Left cardiac atrium (tissue), 4 donors: ENCODE measurements at regions not wholly inside any gene's neighbourhood (a gene's known extent, or its start where the extent isn't known, plus 50 kb on each side); places are given as distances from the start of the nearest gene placed in this dataset.
"Not testable (repeated sequence)": the region's sequence is repeated elsewhere in the genome, so short reads cannot be mapped to it uniquely, and the experiment has no call there.

Experiments
- ATAC-seq, 2 donors: fragments of 200-7000 bp; cut with Tn5 transposase; one replicate each; pipeline ENCODE4 v1.9.1; 2020; ENCODE audit warnings: mild to moderate bottlenecking in 2 of 2, moderate library complexity in 2 of 2
- DNase-seq: peaks from one replicate; pipeline ENCODE4 v3.0.0-alpha.2; 2020
- intact Hi-C, 2 donors: fragments of 100-400 bp; cut with DNase I; formaldehyde crosslinking; loops; one replicate each; pipeline versions ENCODE4 v1.14.1 to v1.15.1; 2022 to 2023
- donor health status: DM: no; HTN: yes; CAD: no.
- donor health status: DM: no; HTN: yes; CAD: no; lungs with severe emphysema.
- donor health status: DM: yes; HTN: yes; CAD: no.
- donor health status: Dilated cardiomyopathy.

DNA sequence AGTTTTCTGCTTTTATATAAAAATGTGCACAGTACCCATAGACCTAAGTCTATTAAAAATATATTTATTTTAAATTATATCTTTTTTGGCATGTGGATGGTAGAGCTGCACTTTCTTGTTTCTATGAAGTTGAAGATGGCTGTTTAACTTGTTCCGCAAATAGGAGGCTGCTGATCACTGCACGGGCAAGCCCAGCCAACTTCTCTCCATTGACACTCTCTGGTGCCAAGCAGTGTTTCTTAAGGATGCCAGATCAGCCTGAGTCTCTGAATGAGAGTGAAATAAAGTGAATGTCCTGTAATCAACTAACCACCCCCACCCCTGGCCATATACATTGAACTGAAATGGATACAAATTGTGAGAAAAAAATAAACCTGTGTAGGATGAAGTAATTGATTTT is 202.9 kb upstream of the KLHL1 start:
- ATAC-seq, result no peak
- DNase-seq, result no peak
- intact Hi-C loops, result loop anchor here in 1 of 2 donors (5.0 kb wide), 1 partner anchor 774 kb away; no protein-coding TSS in a partner anchor

DNA sequence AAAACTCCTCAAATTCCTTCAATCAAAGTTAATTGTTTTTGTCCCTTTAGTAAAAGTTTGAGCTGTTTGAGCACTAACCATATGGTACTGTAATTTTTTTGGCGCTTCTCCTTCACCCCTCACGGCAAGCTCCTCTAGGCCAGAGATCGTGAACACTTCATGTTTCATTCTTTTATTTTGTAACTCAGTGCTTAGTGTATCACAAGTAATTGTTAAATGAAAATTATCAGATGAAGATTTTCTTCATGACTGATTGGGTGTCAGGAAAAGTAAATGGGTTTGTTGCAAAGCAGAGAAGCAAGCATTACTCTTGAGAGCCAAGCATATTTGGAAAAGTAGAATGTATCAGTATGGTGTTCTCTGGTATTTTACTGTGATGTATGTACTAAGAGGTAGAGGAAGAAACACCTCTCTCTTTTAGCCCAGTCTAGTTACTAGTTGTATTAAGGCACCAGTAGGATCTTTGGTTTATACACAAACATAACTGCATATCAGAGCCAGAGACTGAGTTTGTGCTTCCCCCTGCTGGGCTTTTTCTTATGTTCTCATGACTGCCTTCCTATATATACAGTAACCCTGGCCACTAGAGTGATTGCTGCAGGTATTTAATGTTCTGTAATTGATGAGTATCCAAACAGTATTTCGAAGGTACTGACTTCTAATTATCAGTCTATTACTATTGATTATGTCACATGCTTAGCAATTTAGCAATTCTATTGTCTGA is 202.3 kb upstream of the KLHL1 start:
- no peak for ATAC-seq
- no peak for DNase-seq
- intact Hi-C loops, result loop anchor here in 1 of 2 donors (5.0 kb wide), 1 partner anchor 773 kb away; no protein-coding TSS in a partner anchor

DNA sequence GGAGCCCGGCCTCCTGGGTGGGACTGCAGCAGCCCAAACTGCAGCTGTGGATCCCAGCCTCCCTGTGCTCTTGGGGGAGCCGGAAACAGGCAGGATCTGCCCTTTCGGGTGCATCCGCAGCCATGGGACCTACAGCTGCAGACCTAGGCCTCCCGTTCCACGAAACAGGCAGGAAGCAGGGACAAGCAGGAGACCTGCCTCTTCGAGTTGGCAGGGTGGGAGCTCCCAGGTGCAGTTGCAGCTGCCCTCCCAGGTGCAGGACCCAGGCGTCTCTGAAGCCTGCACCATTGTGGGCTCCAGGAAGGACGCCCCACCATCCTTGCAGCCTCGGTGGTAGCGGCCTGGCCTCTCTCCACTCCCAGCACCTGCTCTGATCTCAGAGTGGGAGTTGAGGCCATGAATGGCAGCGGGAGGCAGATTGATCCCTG is 189.0 kb upstream of the KLHL1 start:
- DNase-seq (no peak), ATAC-seq (no peak)
- intact Hi-C loops, result no loop called here

DNA sequence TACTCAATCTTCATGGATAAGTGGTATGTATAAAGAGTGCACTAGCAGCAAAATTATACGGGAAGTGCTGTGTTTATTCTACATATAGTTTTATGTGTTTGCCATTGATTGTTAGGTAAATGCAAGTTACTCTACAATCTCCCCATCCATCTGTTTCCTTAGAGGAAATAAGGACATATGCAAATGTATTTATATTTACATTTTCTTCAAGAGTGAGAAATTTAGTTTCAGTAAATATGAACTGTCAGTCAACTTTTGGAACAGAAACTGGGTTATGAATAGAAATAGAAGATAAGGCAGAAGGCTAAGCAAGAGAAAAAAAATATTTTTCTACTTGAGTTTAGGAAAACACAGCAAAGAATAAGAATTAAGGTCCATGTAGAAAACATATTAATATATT is 176.1 kb upstream of the KLHL1 start:
- no peak for ATAC-seq
- intact Hi-C loops, result no loop called here

DNA sequence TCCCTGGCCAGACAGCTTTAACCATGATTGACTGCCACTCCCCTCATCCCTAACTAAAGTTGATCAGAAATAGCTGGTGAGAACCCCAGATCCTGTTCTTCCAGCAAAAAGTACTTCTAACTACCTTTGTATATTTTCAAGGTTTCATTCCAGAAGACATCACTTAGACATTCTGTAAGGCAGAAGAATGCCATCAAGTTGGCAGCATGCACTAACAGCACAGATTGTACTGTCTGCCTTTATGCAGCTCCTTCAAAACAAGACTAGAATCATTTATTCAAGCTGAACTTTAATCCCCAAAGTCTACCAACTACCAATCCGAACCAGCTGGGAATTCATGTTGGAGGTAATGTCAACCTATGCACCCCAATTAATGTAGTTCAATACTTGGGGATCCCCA is 167.6 kb upstream of the KLHL1 start:
- intact Hi-C loops, result no loop called here
- ATAC-seq, result no peak

More for the DNA sequence above, 176.1 kb upstream of the KLHL1 start:
- no peak for DNase-seq

DNA sequence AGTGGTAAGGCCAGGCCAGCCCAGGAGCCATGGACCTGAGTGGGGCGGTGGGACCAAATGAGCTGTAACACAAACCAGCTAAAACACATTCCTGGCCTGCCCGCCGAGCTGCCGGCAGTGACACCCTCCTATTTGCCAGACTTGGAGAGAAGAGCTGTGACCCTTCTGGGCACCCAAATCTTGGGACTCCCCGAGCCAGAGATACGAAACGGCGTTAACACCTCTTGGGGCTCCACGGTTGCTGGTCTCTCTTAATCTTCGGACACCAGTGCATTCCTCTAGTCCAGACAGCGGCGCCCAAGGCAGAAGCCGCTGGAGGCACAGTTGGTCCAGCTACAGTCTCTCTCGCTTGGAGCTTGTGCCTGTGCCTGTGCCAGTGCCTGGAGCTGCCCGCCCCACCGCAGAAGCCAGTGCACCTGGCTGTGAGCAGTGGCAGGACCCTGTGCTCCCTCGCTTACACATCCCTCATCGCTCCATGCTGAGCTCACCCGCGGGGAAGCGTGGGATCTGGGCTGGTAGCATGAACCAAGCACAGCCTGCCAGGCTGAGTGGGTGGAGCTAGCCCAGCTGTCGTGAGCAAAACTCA is 147.2 kb upstream of the KLHL1 start:
- ATAC-seq, result no peak
- intact Hi-C loops, result no loop called here
- no peak for DNase-seq

More for the DNA sequence above, 167.6 kb upstream of the KLHL1 start:
- DNase-seq, result no peak

DNA sequence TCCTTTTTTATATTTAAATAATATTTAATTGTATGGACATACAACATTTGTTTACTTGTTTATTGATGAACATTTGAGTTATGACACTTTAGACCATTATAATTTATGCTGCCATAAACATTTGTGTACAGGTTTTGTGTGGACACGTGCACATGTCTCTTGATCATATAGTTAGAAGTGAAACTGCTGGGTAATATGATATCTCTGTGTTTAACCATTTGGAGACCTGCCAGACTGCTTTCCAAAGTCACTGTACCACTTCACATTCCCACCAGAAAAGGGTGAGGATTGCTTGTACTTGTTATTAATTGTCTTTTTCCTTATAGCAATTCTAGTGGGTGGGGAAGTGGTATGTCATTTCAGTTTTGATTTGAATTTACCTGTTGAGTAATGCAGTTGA is 145.6 kb upstream of the KLHL1 start:
- ATAC-seq (no peak), DNase-seq (no peak)
- intact Hi-C loops, result no loop called here

DNA sequence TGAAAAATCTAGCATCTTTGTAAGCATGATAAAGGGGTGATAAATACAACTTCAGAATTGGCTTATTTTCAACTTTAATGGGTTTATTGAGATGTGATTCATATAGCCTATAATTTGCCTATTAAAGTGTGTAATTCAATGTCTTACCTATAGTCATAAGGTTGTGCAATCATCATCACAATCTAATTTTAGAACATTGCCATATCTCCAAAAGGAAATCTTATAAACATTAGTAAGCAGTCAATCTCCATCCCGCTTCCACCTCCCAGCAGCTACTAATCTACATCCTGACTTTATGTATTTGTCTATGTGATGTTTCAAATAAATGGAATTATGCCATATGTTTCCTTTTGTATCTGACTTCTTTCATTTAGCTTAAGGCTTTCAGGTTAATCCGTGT is 145.2 kb upstream of the KLHL1 start:
- intact Hi-C loops, result no loop called here
- no peak for ATAC-seq
- no peak for DNase-seq

DNA sequence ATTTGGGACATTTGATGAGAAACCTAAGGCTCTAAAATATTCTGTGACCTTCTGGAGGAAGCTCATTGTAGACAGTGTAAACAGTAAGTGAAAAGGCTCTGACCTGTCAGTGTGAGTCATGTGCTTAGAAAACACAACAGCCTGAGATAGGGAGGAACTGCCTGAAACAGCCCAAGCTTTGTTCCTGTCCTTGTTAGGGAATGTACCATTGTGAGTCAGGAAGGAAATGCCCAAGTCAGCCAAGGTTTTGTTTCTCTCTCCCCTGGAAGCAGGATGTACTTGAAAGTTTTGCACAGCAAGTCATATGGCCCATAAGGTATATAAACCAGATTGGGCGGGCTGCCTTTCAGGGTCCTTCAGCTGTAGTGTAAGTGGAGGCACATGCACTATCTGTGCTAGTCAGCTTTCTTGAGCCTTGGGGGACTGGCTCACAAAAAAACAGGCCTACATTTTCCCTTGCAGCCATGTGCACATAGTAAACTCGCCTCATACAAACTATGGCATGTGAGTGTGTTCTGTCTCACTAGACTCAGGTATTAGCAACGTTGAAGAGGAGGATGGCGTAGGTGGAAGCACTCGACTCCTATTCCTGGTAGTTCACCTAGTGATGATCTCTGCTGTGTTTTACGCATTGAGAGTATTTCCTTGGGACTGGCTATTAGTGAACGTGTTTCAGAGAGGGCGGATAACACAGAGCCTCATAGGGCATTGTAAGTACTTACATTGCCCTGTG is 141.2 kb upstream of the KLHL1 start:
- intact Hi-C loops, result no loop called here
- no peak for ATAC-seq

DNA sequence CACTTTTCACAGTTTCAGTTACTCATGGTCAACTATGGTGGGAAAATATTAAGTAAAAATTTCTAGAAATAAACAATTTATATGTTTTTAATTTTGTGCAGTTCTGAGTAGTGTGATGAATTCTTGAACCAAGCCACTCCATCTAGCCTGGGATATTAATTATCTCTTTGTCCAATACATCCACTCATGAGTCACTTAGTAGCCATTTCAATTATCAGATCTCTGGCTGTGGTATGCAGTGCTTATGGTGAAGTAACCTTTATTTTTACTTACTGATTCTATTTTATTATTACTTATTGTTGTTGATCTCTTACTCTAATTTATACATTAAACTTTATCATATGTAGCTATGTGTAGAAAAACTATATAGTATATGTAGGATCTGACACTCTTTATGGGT is 128.9 kb upstream of the KLHL1 start:
- ATAC-seq, result no peak
- DNase-seq, result no peak
- intact Hi-C loops, result no loop called here

More for the DNA sequence above, 141.2 kb upstream of the KLHL1 start:
- DNase-seq, result no peak

DNA sequence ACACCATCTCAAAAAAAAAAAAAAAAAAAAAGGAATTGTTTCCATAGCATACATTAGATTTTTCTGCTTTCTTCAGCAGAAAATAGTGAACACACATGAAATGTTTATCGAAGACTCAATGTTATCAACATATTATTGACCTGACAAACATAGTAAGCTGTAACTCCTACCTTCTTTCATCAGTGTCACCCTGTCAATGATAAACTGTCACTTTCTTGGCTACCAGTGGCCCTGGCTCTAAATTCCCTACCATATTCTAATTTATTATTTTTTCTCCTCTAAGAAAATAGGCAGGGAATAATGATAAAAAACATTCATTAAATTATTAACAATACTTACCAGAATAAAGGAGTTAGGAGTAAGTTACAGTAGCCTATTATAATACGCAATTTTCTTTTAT is 127.3 kb upstream of the KLHL1 start:
- ATAC-seq (no peak), DNase-seq (no peak)
- intact Hi-C loops, result no loop called here

DNA sequence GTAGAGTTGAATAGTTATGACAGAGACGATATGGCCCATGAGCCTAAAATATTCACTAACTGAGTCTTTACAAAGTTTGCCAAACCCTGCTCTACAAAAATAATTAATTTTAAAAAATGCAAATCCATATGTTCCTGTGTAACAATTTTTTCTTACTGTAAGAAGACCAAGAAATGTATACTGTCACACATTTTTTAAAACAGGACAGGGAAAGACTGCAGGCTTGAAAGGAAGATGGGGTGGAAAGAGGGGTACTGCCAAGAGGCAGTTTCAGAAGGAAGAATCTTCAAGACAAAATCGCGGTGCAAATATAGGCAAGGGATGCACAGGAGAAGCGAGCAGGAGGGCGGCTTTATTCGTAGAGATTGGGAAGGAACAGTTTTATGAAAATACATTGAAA is 115.7 kb upstream of the KLHL1 start:
- no peak for ATAC-seq
- intact Hi-C loops, result no loop called here
- DNase-seq, result no peak

DNA sequence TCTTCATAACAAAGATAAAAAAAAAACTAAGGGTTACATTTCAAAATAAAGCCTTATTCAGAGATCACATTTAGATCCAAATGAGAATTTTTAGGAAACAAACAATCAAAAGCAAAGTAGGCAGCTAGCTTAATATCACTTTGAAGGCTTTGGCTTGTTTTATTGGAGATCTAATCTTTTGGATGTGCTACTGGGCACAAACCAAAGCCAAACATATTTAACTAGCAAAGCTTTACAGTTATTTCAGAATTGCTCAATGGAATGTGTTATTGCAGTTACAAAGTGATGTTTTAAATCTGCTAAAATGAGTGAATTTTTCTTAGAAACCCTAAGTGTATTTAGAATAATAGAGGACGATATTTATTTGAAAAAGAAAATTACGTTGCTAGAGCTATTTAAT is 114.7 kb upstream of the KLHL1 start:
- ATAC-seq (no peak), DNase-seq (no peak)
- intact Hi-C loops, result no loop called here

DNA sequence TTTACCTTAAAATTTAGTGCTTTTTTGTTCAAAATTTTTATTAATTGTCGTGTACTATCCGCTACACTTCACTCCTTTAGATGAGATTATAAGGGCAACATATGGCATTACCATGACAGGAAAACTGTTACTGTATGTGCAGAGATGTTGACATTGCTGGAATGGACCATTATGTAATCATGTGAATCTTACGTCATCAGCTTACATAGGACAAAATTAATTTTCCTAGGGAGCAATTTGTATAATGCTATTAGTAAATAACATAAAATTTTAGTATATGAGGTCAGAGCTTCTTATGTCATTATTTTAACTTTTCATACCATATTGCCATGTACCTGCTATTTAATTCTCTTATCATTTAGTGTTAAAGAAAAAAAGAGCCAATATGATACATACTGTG is 110.4 kb upstream of the KLHL1 start:
- ATAC-seq (no peak), DNase-seq (no peak)
- intact Hi-C loops, result no loop called here

DNA sequence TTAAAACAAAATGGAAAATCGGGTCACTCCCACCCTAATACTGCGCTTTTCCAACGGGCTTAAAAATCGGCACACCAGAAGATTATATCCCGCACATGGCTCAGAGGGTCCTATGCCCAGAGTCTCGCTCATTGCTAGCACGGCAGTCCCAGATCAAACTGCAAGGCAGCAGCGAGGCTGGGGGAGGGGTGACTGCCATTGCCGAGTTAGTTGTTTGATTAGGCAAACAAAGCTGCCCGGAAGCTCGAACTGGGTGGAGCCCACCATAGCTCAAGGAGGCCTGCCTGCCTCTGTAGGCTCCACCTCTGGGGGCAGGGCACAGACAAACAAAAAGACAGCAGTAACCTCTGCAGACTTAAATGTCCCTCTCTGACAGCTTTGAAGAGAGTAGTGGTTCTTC is 100.7 kb upstream of the KLHL1 start:
- intact Hi-C loops, DNase-seq, ATAC-seq: not testable (repeated sequence)

DNA sequence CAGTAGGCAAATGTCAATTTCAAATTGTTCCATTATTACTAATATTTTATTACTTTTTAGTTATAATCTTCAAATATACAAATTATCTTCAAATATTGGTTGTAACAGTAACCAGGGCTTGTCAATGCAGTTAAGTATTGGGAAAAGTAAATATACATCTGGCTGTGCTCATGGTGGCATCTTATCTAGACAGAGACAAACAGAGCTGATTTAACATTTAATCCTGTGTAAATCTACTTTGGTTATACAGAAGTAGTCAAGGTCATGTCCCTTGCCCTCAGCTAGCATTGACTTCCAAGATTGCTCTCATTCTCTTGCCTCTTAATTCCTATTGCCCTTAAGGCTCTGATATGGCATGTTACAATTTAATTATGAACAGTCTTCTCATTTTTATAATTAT is 98.4 kb upstream of the KLHL1 start:
- intact Hi-C loops, result no loop called here
- DNase-seq (no peak), ATAC-seq (no peak)

DNA sequence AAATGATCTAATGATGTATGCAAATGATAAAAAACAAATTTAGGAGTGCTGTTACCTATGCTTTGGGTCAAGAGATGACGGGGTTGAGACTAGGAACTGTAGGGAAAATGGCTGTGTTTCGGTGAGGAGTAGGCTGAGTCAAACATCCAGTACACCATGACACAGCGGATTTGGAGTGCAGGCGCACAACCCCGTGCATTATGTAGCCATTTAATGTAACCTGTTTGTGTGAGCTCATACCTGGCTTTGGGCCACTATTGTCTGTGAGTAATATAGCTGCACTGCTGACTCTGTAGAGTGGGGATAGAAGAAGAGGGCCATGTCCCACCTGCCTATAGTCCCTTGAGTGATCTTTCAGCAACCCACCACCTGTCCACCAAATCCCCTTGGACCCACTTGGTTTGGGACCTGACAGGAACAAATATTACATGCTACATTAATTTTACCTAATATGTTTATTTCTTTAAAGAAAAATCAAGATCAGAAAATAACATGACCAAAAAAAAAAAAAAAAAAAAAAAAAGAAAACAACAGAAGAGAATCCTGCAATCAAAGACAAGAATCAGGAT is 95.5 kb upstream of the KLHL1 start:
- DNase-seq (no peak), ATAC-seq (no peak)
- intact Hi-C loops, result no loop called here

DNA sequence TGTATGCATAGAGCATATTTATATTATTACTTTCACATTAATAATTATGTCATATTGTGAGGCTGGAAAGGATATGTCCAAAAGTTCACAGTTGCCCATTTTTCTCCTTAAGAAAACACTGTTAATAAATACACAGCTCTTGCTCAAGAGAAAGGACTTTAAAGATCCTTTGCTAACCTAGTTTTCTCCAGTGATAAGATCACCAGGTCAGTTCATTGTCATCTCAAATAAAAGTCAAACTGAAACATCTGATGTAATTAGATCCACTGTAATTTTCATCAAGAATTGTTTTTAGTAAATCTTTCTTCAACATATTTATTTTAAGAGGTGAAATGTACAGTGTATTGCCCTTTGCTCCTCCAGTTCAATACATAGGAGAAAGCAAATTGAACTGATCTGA is 82.8 kb upstream of the KLHL1 start:
- intact Hi-C loops, result no loop called here

DNA sequence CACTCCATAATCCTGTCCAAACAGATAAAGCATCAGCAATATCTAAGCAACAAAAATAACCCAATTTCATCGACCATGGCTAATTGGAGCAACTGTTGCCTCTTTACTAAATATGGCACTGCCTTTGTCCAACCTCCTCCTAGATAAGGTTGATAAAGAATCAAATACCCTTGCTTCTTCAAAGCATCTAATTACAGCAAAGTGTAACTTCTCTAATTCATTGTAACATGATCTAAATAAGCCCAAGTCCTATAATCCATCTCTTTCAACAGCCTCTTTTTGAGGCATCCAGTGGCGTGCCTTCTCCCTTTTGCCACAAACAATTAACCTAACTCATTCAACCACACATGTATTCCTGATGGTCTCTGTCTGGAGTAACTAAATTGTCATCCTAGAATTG is 81.7 kb upstream of the KLHL1 start:
- intact Hi-C loops, result no loop called here
- DNase-seq (no peak), ATAC-seq (no peak)

More for the DNA sequence above, 82.8 kb upstream of the KLHL1 start:
- DNase-seq (no peak), ATAC-seq (no peak)

DNA sequence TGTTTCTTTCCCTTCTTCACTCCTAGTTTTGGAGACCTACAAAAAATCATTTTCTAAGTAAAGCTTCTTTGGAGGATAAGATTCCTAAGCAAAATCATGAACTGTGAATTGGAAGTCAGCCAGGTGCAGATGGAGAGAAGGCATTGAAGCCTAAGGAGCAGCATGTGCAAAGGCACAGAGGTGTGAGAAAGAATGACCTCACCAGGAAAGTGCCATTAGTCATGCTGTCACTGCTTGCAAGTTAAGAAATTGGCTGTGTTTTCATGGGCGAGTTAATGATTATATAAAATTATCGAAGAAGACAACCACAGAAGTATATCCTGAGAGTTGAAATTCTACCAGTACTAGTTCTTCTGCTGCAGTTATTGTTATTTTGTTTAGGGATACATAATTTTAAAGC is 80.3 kb upstream of the KLHL1 start:
- DNase-seq (no peak), ATAC-seq (no peak)
- intact Hi-C loops, result no loop called here
